LHCN-M2 (cell line): ENCODE measurements at regions not wholly inside any gene's neighbourhood (a gene's known extent, or its start where the extent isn't known, plus 50 kb on each side); places are given as distances from the start of the nearest gene placed in this dataset.
"Not testable (repeated sequence)": the region's sequence is repeated elsewhere in the genome, so short reads cannot be mapped to it uniquely, and the experiment has no call there.

ENCODE experiments used
- DNase-seq: peaks from one replicate; pipeline ENCODE4 v3.0.0-alpha.2; 2012; ENCODE audit warnings: low read depth

GRCh38 chr14:41295734-41296133 lies 310.9 kb upstream of the LRFN5 start:
- no peak for DNase-seq

- DNase-seq = no peak
These were observed 317.7 kb upstream of the LRFN5 start for GRCh38 chr14:41289025-41289424.

GRCh38 chr14:41285186-41285748 lies 321.4 kb upstream of the LRFN5 start:
- peak; percentile 4 for DNase-seq

DNA sequence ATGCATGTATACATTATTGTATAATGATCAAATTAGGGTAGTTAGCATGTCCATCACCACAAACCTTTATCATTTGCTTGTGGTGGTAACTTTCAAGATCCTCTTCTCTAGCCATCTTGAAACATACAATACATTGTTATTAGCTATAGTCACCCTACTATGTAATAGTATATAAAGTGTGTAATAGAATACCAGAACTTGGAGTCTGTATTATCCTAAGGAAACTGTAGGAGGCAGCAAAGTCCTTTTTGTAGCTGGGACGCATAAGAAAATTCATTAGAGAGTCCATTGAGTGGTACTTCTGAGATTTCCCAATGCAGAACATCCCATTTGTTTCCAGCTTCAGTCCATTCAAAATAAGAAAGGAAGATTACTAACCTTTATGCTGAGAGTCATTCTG lies 325.9 kb upstream of the LRFN5 start:
- DNase-seq = no peak

DNA sequence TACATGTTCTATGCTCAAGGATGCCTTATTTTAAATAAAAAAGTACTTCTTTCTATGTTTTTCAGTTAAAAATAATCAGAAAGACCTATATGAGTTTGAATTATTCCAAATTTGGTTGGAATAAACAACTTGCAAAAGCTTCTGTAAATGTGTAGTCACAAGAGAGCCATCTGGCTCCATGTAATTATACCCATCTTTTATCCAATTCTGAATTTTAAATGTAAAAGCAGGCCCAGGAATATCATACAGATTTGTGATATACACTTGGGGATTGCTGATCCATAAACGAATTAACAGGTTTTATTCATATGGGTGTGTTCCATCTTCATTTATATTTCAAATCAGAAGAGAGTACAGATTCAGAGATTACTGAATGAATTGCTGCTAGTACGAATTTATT lies 329.2 kb upstream of the LRFN5 start:
- no peak for DNase-seq

DNA sequence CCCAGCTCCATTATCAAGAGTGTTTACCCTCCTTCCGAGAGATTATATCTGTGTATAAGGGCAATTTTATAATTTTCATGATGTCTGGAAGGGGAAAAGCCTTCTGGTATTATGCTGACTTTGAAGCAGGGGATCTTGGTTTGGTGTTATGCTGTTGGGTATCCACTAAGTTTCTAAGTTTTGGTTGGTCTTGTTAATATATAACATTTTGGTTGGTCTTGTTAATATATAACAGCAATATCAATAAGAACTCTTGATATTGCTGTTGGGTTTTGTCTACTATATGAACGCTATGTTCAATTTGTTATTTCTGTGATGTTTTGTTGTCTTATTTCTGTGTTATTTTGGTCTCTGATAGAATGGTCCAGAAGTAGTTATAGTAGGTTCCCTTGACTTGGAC lies 349.2 kb upstream of the LRFN5 start:
- DNase-seq = no peak

DNA sequence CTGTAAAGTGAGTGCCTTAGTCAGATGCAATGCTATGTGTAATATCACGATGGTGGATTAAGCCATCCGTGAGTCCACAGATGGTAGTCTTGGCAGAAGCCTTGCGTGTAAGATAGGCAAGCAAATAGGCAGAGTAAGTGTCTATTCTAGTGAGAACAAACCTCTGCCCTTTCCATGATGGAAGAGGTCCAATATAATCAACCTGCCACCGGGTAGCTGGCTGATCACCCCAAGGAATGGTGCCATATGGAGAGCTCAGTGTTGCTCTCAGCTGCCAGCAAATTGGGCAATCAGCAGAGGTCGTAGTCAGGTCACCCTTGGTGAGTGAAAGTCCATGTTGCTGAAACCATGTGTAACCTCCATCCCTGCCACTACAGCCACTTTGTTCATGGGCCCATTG lies 371.2 kb upstream of the LRFN5 start:
- no peak for DNase-seq

- no peak for DNase-seq
These were observed 376.0 kb upstream of the LRFN5 start for GRCh38 chr14:41230683-41231082.

DNA sequence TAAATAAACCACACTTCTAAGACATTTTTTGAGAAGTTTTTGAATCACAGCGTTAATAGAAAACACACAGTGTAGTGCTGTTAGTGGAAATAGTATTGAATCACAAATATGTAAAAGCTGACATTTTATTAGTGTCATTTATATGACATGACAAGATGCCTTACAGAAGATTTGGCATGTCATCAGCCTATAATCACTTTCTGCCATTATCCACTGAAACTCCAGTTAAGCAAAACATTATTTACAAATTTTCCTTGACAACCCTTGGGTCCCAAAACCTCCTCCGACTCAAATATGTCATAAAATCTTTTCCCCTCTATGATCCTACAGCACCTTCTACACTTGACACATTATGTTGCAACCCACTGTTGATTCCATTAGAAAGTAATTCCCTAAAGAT lies 376.9 kb upstream of the LRFN5 start:
- no peak for DNase-seq

- DNase-seq = no peak
These were observed 381.2 kb upstream of the LRFN5 start for GRCh38 chr14:41225433-41225832.

DNA sequence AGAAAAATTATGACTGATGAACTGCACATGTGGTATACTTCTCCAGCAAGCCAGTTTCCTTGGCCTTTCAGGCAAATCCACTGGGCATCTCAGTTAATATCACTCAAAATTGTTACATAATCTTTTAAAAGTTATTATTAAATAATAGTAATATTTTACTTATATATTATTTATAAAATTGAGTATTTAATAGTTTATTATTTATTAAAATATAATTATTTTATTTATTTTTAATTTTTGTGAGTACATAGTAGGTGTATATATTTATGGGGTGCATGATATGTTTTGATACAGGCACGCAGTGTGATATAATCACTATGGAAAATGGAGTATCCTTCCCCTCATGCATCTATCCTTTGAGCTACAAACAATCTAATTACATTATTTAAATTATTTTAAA lies 384.1 kb upstream of the LRFN5 start:
- DNase-seq = no peak

DNA sequence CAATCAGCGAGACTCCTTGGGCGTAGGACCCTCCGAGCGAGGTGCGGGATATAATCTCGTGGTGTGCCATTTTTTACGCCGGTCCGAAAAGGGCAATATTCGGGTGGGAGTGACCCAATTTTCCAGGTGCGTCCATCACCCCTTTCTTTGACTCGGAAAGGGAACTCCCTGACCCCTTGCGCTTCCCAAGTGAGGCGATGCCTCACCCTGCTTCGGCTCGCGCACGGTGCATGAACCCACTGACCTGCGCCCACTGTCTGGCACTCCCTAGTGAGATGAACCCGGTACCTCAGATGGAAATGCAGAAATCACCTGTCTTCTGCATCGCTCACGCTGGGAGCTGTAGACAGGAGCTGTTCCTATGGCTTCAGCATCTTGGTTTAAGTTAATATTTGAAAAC lies 391.7 kb upstream of the LRFN5 start:
- DNase-seq = not testable (repeated sequence)

DNA sequence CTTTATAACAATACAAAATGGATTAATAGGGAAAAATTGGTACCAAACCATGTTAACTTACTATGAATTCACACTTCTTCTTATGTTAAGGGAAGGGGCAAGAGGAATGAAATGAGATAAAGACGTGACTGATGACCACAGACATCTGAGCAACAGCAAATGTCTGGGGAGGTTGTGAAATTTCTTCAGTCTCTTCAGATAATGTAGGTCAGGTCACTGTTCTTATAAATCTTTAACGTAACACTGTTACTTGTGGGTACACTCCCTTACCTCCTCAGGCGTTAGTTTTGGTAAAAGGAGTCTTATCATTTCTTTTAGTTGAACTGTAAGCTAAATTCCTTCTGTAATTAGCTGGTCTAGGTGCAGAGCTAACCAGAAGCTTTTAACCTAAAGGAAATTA lies 405.0 kb upstream of the LRFN5 start:
- DNase-seq = no peak

- no peak for DNase-seq
These were observed 418.8 kb upstream of the LRFN5 start for GRCh38 chr14:41187868-41188267.

DNA sequence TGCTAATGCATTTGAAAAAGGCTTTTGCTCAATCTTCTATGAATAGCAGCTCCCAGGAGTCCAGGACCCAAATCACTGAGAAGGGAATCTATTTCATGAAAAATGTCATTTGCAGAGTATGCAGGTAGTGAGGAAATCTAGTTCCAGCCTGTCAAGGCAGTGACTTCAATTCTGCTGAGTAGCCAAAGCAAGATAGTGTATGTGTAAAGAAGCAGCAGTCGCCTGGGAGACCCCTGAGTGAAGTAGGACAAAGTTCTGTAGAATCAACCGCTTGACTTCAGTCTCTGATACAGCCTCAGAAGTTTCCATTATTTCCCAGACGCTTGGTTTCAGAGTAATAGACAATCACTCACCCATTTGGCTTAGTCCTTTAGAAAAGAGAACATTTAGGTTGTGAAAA lies 435.6 kb upstream of the LRFN5 start:
- no peak for DNase-seq

DNA sequence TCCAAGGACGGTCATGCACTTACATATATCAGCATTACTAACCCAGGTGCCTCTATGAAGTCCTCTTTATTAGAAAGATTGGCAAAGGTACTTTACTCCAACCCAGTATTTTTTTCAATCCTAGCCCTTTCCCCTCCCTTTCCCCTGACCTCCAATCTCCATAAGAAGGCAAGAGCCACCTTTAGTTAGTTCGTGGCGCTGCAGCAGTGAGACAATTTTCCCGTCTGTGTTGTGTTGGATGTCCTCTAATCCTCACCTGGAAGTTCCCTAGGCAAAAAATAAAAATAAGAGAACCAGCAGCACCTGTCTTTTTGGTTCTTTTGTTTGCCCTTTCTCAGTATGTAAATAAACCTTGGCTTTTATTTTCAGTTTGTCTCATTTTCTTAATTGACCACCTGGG lies 439.6 kb upstream of the LRFN5 start:
- DNase-seq = no peak

GRCh38 chr14:41154143-41154807 lies 452.4 kb upstream of the LRFN5 start:
- DNase-seq = no peak

DNA sequence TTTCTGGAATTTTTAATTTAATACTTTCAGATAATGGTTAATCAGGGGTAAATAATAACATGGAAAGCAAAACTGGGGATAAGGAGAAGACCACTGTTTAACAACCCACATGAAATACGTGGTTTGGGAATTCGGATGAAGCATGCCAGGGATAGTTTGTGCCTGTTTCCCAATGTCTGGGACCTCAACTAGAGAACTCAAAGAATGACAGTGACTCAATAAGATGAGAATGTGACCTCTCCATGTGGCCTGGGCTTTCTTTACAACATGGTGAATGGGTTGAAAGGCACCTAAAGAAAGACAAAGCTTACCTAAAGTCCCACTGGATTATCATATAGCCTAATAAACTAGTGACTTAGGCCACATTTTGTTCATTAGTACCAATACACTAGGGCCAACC lies 460.3 kb upstream of the LRFN5 start:
- DNase-seq = no peak

DNA sequence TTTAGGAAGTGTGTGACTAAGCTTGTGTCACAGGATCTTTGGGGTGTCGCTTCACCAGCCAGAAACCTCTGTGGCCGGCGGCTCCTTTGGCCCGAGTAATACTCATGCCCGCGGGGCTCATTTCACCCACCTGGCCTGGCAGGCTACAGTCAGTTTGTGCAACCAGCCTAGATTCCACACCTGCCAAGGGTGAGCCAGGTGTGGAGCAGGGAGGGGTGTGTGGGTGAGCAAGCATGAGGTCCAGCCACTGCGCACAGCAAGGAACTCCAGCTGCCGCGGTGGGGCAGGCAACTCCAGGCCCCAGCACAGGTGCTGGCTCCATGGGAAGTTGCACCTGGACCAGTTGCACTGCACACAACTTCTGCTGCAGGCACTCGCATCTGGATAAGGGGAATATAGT lies 462.3 kb upstream of the LRFN5 start:
- no peak for DNase-seq

DNA sequence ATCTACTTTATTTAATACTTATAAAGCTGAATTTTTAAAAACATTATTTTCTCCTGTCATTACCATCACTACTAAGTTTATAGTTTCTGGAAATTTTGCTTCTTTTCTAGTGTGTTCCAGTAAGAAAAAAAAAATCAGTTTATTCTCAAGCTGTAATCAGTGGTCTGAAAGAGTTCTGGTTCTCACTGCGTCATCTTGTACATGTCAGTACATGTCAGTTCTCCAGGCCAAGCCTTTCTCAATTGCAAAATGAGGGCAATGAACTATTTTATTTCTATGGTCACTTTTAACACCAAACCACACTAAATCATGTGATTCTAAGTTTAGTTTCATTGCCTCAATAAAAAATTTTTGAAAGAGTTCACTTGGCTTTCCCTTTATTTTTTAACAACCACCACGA lies 468.9 kb upstream of the LRFN5 start:
- peak; percentile 0 for DNase-seq

- no peak for DNase-seq
These were observed 476.4 kb upstream of the LRFN5 start for GRCh38 chr14:41130274-41130673.

DNA sequence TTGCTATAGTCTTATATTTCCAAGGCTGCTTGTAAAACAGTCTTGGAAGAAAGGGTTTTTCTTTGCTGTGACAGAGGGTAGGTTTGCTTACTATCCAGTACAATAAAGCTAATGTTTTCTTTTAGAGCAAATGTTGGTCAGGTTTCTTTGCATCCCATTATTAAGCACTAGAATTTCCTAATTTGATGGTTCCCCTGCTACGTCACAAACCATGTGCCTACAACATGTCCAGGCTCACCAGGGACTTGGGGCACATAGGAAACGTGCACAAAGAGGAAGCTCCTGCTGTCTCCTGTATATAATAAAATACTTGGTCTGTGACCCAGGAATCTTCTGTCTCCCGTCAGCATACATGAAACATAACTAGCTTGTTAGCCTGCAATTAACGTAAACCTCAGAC lies 486.3 kb upstream of the LRFN5 start:
- DNase-seq = no peak

DNA sequence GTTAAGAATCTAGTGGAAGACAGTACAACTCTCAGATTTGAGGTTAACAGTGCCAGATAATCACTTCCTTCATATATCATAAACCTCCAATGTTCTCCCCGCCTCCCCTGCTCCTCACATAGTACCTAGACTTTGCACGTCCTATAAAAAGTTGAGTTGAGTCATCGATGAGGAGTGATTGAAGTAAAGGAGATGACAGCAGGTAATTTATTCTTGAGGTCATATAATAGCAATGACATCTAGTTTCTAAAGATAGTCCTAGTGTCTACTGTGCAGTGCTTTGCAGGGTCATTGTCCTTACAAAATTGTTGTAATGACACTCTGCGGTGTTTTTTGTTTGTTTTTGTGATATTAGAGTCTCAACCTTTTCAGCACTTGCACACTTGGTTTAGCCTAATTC lies 510.5 kb upstream of the LRFN5 start:
- DNase-seq = no peak

DNA sequence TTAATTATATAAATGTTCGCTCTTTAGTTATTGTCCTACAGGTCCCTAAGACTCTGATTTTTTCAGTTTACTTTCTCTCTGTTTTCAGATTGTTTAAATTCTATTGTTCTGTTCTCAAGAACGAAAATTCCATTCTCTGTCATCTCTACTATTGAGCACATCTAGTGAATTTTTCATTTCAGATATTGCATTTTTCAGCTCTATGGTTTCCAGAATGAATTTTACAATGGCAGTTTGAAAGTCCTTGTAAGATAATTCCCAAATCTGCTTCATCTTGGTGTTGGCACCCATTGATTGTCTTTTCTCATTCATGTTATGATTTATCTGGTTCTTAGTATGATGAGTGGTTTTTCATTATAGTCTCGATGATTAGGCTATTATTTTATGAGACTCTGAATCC lies 519.6 kb upstream of the LRFN5 start:
- no peak for DNase-seq
